GM12878 (cell line): ENCODE measurements at regions not wholly inside any gene's neighbourhood (a gene's known extent, or its start where the extent isn't known, plus 50 kb on each side); places are given as distances from the start of the nearest gene placed in this dataset.

ENCODE experiments used
- ATAC-seq: fragments of 200-7000 bp; cut with Tn5 transposase; 3 replicates; pipeline ENCODE4 v1.9.1; 2020; ENCODE audit warnings: mild to moderate bottlenecking, moderate library complexity
- BruUV-seq: library from RNA; stranded (reverse); fragments of 400-500 nt; replicated peaks from 2 replicates; lab custom pipeline; 2021; lab: Mats Ljungman, UMichigan
- CTCF ChIA-PET: fragments of 300-600 bp; sonication (Branson Sonifier 250); formaldehyde crosslinking; extraction: SDS; loops from one replicate; lab custom pipeline; 2021; ENCODE audit warnings: inconsistent platforms; lab: Yijun Ruan, JAX
- POLR2A ChIA-PET: fragments of 350-600 bp; formaldehyde crosslinking; extraction: SDS; loops from one replicate; lab custom pipeline; 2021; ENCODE audit warnings: inconsistent platforms; lab: Charles Lee
- RAD21 ChIA-PET: fragments of 300-600 bp; sonication (Branson Sonifier 250); formaldehyde crosslinking; loops from one replicate; lab custom pipeline; 2023; ENCODE audit warnings: antibody characterized with exemption; ENCODE audit not compliant: unreplicated experiment; lab: Charles Lee
- SMC1A ChIA-PET: fragments of 300-600 bp; sonication (Branson Sonifier 250); formaldehyde crosslinking; loops from one replicate; lab custom pipeline; 2023; ENCODE audit not compliant: unreplicated experiment, uncharacterized antibody; lab: Charles Lee
- DNase-seq: peaks from one replicate; pipeline ENCODE4 v3.0.0-alpha.2; 2011; ENCODE audit warnings: low read depth, low spot score
- FAIRE-seq: peaks from 3 replicates; lab custom pipeline; 2011; peaks lifted over from hg19 to GRCh38; lab: Jason Lieb, UNC
- H2AFZ ChIP-seq: 2 replicates; pipeline ENCODE4 v1.6.0; 2011; ENCODE audit warnings: low read depth, low read length, control low read depth; ENCODE audit not compliant: control insufficient read depth
- H3K27ac ChIP-seq: 2 replicates; pipeline ENCODE4 v1.5.1; 2011; ENCODE audit warnings: control low read depth; ENCODE audit not compliant: control insufficient read depth, insufficient read depth
- H3K27me3 ChIP-seq, 2 experiments: replicated peaks in 1 of 2; 2 replicates each; pipeline versions ENCODE4 v1.6.0 to v1.6.1; 2011; ENCODE audit warnings: low read length in 1 of 2; ENCODE audit not compliant: control insufficient read depth in 2 of 2, insufficient read depth in 2 of 2
- H3K36me3 ChIP-seq, 2 experiments: 2 replicates each; pipeline ENCODE4 v1.5.1; 2011; ENCODE audit warnings: low read length in 1 of 2; ENCODE audit not compliant: control insufficient read depth in 2 of 2, insufficient read depth in 2 of 2
- H3K4me1 ChIP-seq: 2 replicates; pipeline ENCODE4 v1.6.1; 2011; ENCODE audit warnings: mild to moderate bottlenecking, low read length, moderate library complexity, mixed read lengths; ENCODE audit not compliant: control insufficient read depth, insufficient read depth
- H3K4me2 ChIP-seq: 2 replicates; pipeline ENCODE4 v1.6.0; 2011; ENCODE audit warnings: control low read depth; ENCODE audit not compliant: control insufficient read depth, insufficient read depth
- H3K4me3 ChIP-seq: fragments of 200-600 bp; sonication (generic); 2 replicates; pipeline ENCODE4 v1.5.1; 2016
- H3K79me2 ChIP-seq: 2 replicates; pipeline ENCODE4 v1.6.0; 2011; ENCODE audit warnings: low read length; ENCODE audit not compliant: control insufficient read depth, insufficient read depth
- H3K9ac ChIP-seq: 2 replicates; pipeline ENCODE4 v1.8.0; 2011; ENCODE audit warnings: low read length, control low read depth, mixed read lengths; ENCODE audit not compliant: control insufficient read depth, insufficient read depth
- H3K9me3 ChIP-seq: replicated peaks from 3 replicates; pipeline ENCODE4 v1.5.1; 2011; ENCODE audit warnings: mild to moderate bottlenecking, low read length; ENCODE audit not compliant: control insufficient read depth, insufficient read depth
- H4K20me1 ChIP-seq: 2 replicates; pipeline ENCODE4 v1.6.0; 2011; ENCODE audit not compliant: control insufficient read depth, insufficient read depth
- CBX5 ChIP-seq: sonication (generic); IDR thresholded peaks from 2 replicates; pipeline ENCODE4 v1.6.1; 2016; ENCODE audit warnings: low read depth, moderate library complexity, mild to moderate bottlenecking, inconsistent platforms
- NFXL1 ChIP-seq: fragments of 450-650 bp; IDR thresholded peaks from 2 replicates; pipeline ENCODE4 v1.6.1; 2017; ENCODE audit warnings: antibody characterized with exemption, mild to moderate bottlenecking, borderline replicate concordance
- NRF1 ChIP-seq: conservative IDR thresholded peaks from 2 replicates; pipeline ENCODE4 v1.6.1; 2011; ENCODE audit warnings: mild to moderate bottlenecking, low read depth, low read length, improper control_type of control experiment
- PAX8 ChIP-seq: fragments of 450-650 bp; IDR thresholded peaks from 2 replicates; pipeline ENCODE4 v1.6.1; 2017; ENCODE audit warnings: mild to moderate bottlenecking, moderate library complexity
- PML ChIP-seq: IDR thresholded peaks from 2 replicates; pipeline ENCODE4 v1.6.1; 2012; ENCODE audit warnings: low read length, inconsistent platforms
- RCOR1 ChIP-seq: conservative IDR thresholded peaks from 2 replicates; pipeline ENCODE4 v1.6.1; 2012; ENCODE audit warnings: low read depth, low read length, improper control_type of control experiment
- ZNF24 ChIP-seq: fragments of 450-650 bp; IDR thresholded peaks from 2 replicates; pipeline ENCODE4 v1.6.1; 2017; ENCODE audit warnings: antibody characterized with exemption, mild to moderate bottlenecking
- WGBS: methylation state at CpG from one replicate; pipeline ENCODE4 v1.1.6; 2016; ENCODE audit warnings: low lambda C conversion rate; ENCODE audit not compliant: insufficient replicate concordance, insufficient coverage; ENCODE audit errors: missing lambda C conversion rate; 5-methylcytosine and 5-hydroxymethylcytosine counted together
- in situ Hi-C: fragments of 300-500 bp; cut with MboI; formaldehyde crosslinking; loops from 9 replicates; pipeline ENCODE4 v1.14.3; 2018; ENCODE audit warnings: mixed read lengths
- intact Hi-C: fragments of 100-400 bp; cut with micrococcal nuclease; formaldehyde crosslinking; loops from one replicate; pipeline ENCODE4 v1.14.2; 2022; ENCODE audit not compliant: unreplicated experiment
- TF ChIP-seq, protein P1 (sequence below): IDR thresholded peaks from 2 replicates; pipeline ENCODE4 v1.6.1; 2011; ENCODE audit warnings: low read depth, mild to moderate bottlenecking, low read length, moderate library complexity, borderline replicate concordance; ENCODE audit errors: extremely low read depth
- TF ChIP-seq, protein P2 (sequence below): fragments of 450-650 bp; IDR thresholded peaks from 2 replicates; pipeline ENCODE4 v1.6.1; 2017; ENCODE audit warnings: mild to moderate bottlenecking, moderate library complexity

DNA sequence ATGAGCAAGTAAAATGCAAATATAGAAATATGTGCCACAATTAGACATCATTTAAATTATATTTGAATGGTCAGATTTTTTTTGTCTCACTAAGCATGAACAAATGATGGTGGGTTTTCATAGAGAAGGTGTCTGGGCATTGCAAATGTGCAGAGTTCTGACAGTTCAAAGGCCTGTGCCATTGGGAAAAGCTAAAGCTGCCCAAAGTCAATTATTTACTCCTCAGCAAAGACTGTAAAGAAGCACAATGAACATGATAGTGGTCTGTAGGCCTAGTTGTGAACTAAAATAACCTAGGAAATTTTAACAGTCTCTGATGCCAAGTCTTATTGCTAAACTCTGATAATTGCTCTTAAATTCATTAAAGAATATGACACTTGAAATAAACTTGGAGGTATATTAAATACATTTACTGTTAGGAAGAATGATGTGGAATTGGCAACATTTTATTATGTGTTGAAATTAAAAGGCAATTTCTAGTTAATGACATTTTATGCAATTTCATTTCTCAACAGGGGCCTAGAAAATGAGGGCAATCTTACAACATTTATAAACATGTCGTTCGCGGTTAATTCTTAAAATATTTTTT lies 874.3 kb upstream of the ADAMTS5 start:
- DNase-seq (no peak), FAIRE-seq (no peak), ATAC-seq (no peak)
- Histone ChIP-seq H3K9me3 (no peaks in the 10 kb centered on the region), H3K9ac (no peak overlapping the region), H3K4me3 (no peak overlapping the region), H3K4me2 (no peak overlapping the region)
- ChIA-PET RAD21 (no interaction called here), SMC1A (no interaction called here), CTCF (no interaction called here)
- BruUV-seq: no TSS peak
- intact Hi-C loops: no loop called here
- 93% methylated on average over 3 of the region's 3 CpGs for WGBS
- TF ChIP-seq NRF1 (no peak), PML (no peak), NFXL1 (no peak), PAX8 (no peak), RCOR1 (no peak), ZNF24 (no peak), CBX5 (no peak)
- TF ChIP-seq, protein P1, sequence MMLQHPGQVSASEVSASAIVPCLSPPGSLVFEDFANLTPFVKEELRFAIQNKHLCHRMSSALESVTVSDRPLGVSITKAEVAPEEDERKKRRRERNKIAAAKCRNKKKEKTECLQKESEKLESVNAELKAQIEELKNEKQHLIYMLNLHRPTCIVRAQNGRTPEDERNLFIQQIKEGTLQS: no peak
- TF ChIP-seq, protein P2, sequence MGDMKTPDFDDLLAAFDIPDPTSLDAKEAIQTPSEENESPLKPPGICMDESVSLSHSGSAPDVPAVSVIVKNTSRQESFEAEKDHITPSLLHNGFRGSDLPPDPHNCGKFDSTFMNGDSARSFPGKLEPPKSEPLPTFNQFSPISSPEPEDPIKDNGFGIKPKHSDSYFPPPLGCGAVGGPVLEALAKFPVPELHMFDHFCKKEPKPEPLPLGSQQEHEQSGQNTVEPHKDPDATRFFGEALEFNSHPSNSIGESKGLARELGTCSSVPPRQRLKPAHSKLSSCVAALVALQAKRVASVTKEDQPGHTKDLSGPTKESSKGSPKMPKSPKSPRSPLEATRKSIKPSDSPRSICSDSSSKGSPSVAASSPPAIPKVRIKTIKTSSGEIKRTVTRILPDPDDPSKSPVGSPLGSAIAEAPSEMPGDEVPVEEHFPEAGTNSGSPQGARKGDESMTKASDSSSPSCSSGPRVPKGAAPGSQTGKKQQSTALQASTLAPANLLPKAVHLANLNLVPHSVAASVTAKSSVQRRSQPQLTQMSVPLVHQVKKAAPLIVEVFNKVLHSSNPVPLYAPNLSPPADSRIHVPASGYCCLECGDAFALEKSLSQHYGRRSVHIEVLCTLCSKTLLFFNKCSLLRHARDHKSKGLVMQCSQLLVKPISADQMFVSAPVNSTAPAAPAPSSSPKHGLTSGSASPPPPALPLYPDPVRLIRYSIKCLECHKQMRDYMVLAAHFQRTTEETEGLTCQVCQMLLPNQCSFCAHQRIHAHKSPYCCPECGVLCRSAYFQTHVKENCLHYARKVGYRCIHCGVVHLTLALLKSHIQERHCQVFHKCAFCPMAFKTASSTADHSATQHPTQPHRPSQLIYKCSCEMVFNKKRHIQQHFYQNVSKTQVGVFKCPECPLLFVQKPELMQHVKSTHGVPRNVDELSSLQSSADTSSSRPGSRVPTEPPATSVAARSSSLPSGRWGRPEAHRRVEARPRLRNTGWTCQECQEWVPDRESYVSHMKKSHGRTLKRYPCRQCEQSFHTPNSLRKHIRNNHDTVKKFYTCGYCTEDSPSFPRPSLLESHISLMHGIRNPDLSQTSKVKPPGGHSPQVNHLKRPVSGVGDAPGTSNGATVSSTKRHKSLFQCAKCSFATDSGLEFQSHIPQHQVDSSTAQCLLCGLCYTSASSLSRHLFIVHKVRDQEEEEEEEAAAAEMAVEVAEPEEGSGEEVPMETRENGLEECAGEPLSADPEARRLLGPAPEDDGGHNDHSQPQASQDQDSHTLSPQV: no peak
- TF ChIP-seq, all 136 proteins: peak for 0
- Histone ChIP-seq H3K79me2 (no peaks in the 10 kb centered on the region), H3K36me3 (no peaks in the 10 kb centered on the region), H3K27me3 (no peaks in the 10 kb centered on the region), H3K4me1 (no peaks in the 10 kb centered on the region), H2AFZ (no peak overlapping the region), H4K20me1 (no peaks in the 10 kb centered on the region), H3K27ac (no peak overlapping the region)
- POLR2A ChIA-PET: no interaction called here
- in situ Hi-C loops: loop anchor here (25.0 kb wide), 1 partner anchor 96 kb away; no protein-coding TSS in a partner anchor
